Endothelial cell of umbilical vein (primary cell): ENCODE measurements at regions not wholly inside any gene's neighbourhood (a gene's known extent, or its start where the extent isn't known, plus 50 kb on each side); places are given as distances from the start of the nearest gene placed in this dataset.

Experiments used
- BruUV-seq: library from RNA; stranded (reverse); fragments of 400-500 nt; replicated peaks from 2 replicates; lab custom pipeline; 2021; lab: Mats Ljungman, UMichigan
- CTCF ChIA-PET: fragments of 300-600, 350-600 bp; sonication (Branson Sonifier 250); formaldehyde crosslinking; loops from one replicate; lab custom pipeline; 2021; ENCODE audit warnings: antibody characterized with exemption, inconsistent platforms; lab: Charles Lee
- POLR2A ChIA-PET: fragments of 300-600, 350-600 bp; sonication (Branson Sonifier 250); formaldehyde crosslinking; loops from one replicate; lab custom pipeline; 2021; ENCODE audit warnings: antibody characterized with exemption, inconsistent platforms; lab: Charles Lee
- DNase-seq: peaks from one replicate; pipeline ENCODE4 v3.0.0-alpha.2; 2011; ENCODE audit warnings: low read depth, low spot score
- FAIRE-seq: peaks from 2 replicates; lab custom pipeline; 2011; peaks lifted over from hg19 to GRCh38; lab: Jason Lieb, UNC
- H2AFZ ChIP-seq: 2 replicates; pipeline ENCODE4 v1.6.0; 2012; ENCODE audit warnings: low read depth, low read length, control low read depth, inconsistent platforms
- H3K27ac ChIP-seq: 2 replicates; pipeline ENCODE4 v1.5.1; 2011; ENCODE audit warnings: low read depth, mild to moderate bottlenecking, control low read depth, low read length, moderate library complexity; ENCODE audit not compliant: insufficient read depth
- H3K27me3 ChIP-seq, 2 experiments: 2 replicates each; pipeline versions ENCODE4 v1.6.0 to v1.6.1; 2011; ENCODE audit warnings: low read length in 2 of 2, mixed read lengths in 1 of 2; ENCODE audit not compliant: control insufficient read depth in 2 of 2, insufficient read depth in 2 of 2
- H3K36me3 ChIP-seq, 2 experiments: 2 replicates in 1 of 2; 3 replicates in 1 of 2; pipeline ENCODE4 v1.5.1; 2011; ENCODE audit warnings: low read length in 2 of 2, mild to moderate bottlenecking in 1 of 2, moderate library complexity in 1 of 2; ENCODE audit not compliant: control insufficient read depth in 2 of 2, insufficient read depth in 2 of 2; ENCODE audit errors: extremely low read depth in 1 of 2
- H3K4me1 ChIP-seq: 3 replicates; pipeline ENCODE4 v1.5.1; 2011; ENCODE audit warnings: mild to moderate bottlenecking, low read length; ENCODE audit not compliant: control insufficient read depth, insufficient read depth; ENCODE audit errors: extremely low read depth
- H3K4me2 ChIP-seq: 2 replicates; pipeline ENCODE4 v1.6.1; 2011; ENCODE audit warnings: low read length, control low read depth, mixed read lengths; ENCODE audit not compliant: insufficient read depth
- H3K4me3 ChIP-seq, 3 experiments: fragments of 200-600 bp in 1 of 3; sonication (generic), shearing (Covaris generic) in 1 of 3; replicated peaks in 1 of 3; 2 replicates each; pipeline ENCODE4 v1.5.1; 2011 to 2016; ENCODE audit warnings: control low read depth in 3 of 3, low read length in 3 of 3, mild to moderate bottlenecking in 2 of 3, inconsistent platforms in 1 of 3, low read depth in 1 of 3, moderate library complexity in 1 of 3; ENCODE audit not compliant: insufficient read depth in 1 of 3
- H3K79me2 ChIP-seq: 2 replicates; pipeline ENCODE4 v1.6.0; 2012; ENCODE audit warnings: low read length, inconsistent platforms; ENCODE audit not compliant: control insufficient read depth, insufficient read depth
- H3K9ac ChIP-seq: replicated peaks from 2 replicates; pipeline ENCODE3; 2011; ENCODE audit warnings: low read length, control low read depth; ENCODE audit not compliant: insufficient read depth; ENCODE audit errors: extremely low read depth
- H3K9me1 ChIP-seq: replicated peaks from 3 replicates; pipeline ENCODE4 v1.6.0; 2011; ENCODE audit warnings: mild to moderate bottlenecking, low read length; ENCODE audit not compliant: control insufficient read depth, insufficient read depth; ENCODE audit errors: extremely low read depth
- H3K9me3 ChIP-seq: replicated peaks from 2 replicates; pipeline ENCODE4 v1.5.1; 2012; ENCODE audit warnings: low read length, inconsistent platforms; ENCODE audit not compliant: control insufficient read depth, insufficient read depth
- H4K20me1 ChIP-seq: replicated peaks from 2 replicates; pipeline ENCODE3; 2011; ENCODE audit warnings: mild to moderate bottlenecking, low read length; ENCODE audit not compliant: control insufficient read depth, insufficient read depth; ENCODE audit errors: extremely low read depth
- EZH2 ChIP-seq: IDR thresholded peaks from 2 replicates; pipeline ENCODE4 v1.6.1; 2012; ENCODE audit warnings: borderline replicate concordance, low read depth, mild to moderate bottlenecking, moderate library complexity, low read length, inconsistent platforms; ENCODE audit not compliant: severe bottlenecking
- FOS ChIP-seq: IDR thresholded peaks from 2 replicates; pipeline ENCODE4 v1.6.1; 2011; ENCODE audit warnings: mild to moderate bottlenecking, low read length, moderate library complexity, borderline replicate concordance; ENCODE audit not compliant: insufficient read depth
- MYC ChIP-seq: IDR thresholded peaks from one replicate; pipeline ENCODE4 v1.6.1; 2011; ENCODE audit warnings: mild to moderate bottlenecking, low read depth, low read length
- POLR2A ChIP-seq: IDR thresholded peaks from 2 replicates; pipeline ENCODE4 v1.6.1; 2012; ENCODE audit warnings: low read depth, mild to moderate bottlenecking, control low read depth, low read length
- POLR2AphosphoS5 ChIP-seq: IDR thresholded peaks from 2 replicates; pipeline ENCODE4 v1.6.1; 2012; ENCODE audit warnings: low read depth, mild to moderate bottlenecking, control low read depth, low read length, moderate library complexity; ENCODE audit not compliant: insufficient read depth
- dilution Hi-C: fragments of 300-500 bp; cut with MboI; formaldehyde crosslinking; loops from one replicate; pipeline ENCODE4 v1.15.0; 2019; ENCODE audit warnings: low sequenced_read_pairs; ENCODE audit not compliant: extremely low pct_ligation_motif_present
- intact Hi-C: fragments of 100-400 bp; cut with micrococcal nuclease; formaldehyde crosslinking; loops from one replicate; pipeline ENCODE4 v1.10.0; 2022
- TF ChIP-seq, protein P1 (sequence below): IDR thresholded peaks from 2 replicates; pipeline ENCODE4 v1.6.1; 2011; ENCODE audit not compliant: insufficient read depth, insufficient read length

- no TSS peak for BruUV-seq
- ChIA-PET CTCF (interaction anchor here (2.3 kb wide), 1 partner anchor 55 kb away, joined by 9 read pairs; no protein-coding TSS in a partner anchor), POLR2A (no interaction called here)
- Histone ChIP-seq H2AFZ (no peak overlapping the region), H3K9me3 (no peaks in the 10 kb centered on the region), H3K9ac (no peak overlapping the region), H4K20me1 (no peaks in the 10 kb centered on the region), H3K36me3 (no peaks in the 10 kb centered on the region), H3K4me3 (no peak overlapping the region), H3K9me1 (no peaks in the 10 kb centered on the region), H3K4me1 (peaks cover 12% of the 10 kb centered on the region), H3K27me3 (no peaks in the 10 kb centered on the region), H3K4me2 (no peak overlapping the region), H3K79me2 (no peaks in the 10 kb centered on the region), H3K27ac (no peak overlapping the region)
- intact Hi-C loops: loop anchor here (5.0 kb wide), 1 partner anchor 1050 kb away; no protein-coding TSS in a partner anchor
- TF ChIP-seq MYC: no peak
- no peak for TF ChIP-seq POLR2AphosphoS5
- TF ChIP-seq, protein P1, sequence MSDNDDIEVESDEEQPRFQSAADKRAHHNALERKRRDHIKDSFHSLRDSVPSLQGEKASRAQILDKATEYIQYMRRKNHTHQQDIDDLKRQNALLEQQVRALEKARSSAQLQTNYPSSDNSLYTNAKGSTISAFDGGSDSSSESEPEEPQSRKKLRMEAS: no peak
- no peak for TF ChIP-seq FOS
- no peak for TF ChIP-seq POLR2A
- FAIRE-seq (no peak), DNase-seq (no peak)
- dilution Hi-C loops: no loop called here
These were observed 56.2 kb upstream of the IGFBP3 start for GRCh38 chr7:45977256-45977780.

- H3K9ac ChIP-seq: no peak overlapping the region
- no peaks in the 10 kb centered on the region for H4K20me1 ChIP-seq
- CTCF ChIA-PET: interaction anchor here (2.3 kb wide), 1 partner anchor 54 kb away, joined by 9 read pairs; no protein-coding TSS in a partner anchor
- H3K9me3 ChIP-seq: no peaks in the 10 kb centered on the region
- H2AFZ ChIP-seq: no peak overlapping the region
- no peaks in the 10 kb centered on the region for H3K79me2 ChIP-seq
- dilution Hi-C loops: no loop called here
- intact Hi-C loops: loop anchor here (5.0 kb wide), 1 partner anchor 1051 kb away; no protein-coding TSS in a partner anchor
- POLR2A ChIA-PET: no interaction called here
- no peak overlapping the region for H3K27ac ChIP-seq
- no peaks in the 10 kb centered on the region for H3K36me3 ChIP-seq
- DNase-seq (no peak), FAIRE-seq (no peak)
- H3K9me1 ChIP-seq: no peaks in the 10 kb centered on the region
- no peaks in the 10 kb centered on the region for H3K27me3 ChIP-seq
- TF ChIP-seq POLR2A (no peak), MYC (no peak), EZH2 (no peak)
- TF ChIP-seq, protein P1: no peak
- BruUV-seq: no TSS peak
- H3K4me2 ChIP-seq: no peak overlapping the region
- no peak overlapping the region for H3K4me3 ChIP-seq
- H3K4me1 ChIP-seq: peaks cover 12% of the 10 kb centered on the region
These were observed 55.4 kb upstream of the IGFBP3 start for GRCh38 chr7:45976485-45976856.
